ENCODE measurements at regions not wholly inside any gene's neighbourhood (a gene's known extent, or its start where the extent isn't known, plus 50 kb on each side); places are given as distances from the start of the nearest gene placed in this dataset.

DNA sequence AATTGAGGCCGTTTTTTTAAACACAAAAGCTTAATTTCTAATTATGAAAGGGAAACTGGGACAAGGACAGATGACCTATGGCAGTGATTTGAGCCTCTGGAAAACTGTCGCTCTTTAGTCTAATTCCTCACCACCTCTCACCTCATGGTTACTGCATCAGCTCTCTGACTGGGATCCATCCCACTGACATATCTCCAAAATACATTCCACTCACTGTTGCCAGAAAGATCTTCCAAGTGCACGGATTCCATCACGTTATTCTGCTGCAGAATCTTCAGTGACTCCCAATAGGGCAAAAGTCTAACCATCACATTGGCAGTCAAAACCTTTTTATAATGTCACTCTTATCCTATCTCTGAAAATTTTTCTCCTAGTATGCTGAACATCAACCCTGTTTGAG is 132.3 kb upstream of the MB21D2 start:
- TF ChIP-seq EZH2 (IDR thresholded peaks at IDR 0.05; ENCODE audit: insufficient read depth, poor library complexity, severe bottlenecking) (no peak), EZH2phosphoT487 (IDR thresholded peaks at IDR 0.05; ENCODE audit: insufficient read depth, low read depth) (no peak)
